Inferior parietal cortex (tissue), 1 donor: ENCODE measurements at regions not wholly inside any gene's neighbourhood (a gene's known extent, or its start where the extent isn't known, plus 50 kb on each side); places are given as distances from the start of the nearest gene placed in this dataset.
"Not testable (repeated sequence)": the region's sequence is repeated elsewhere in the genome, so short reads cannot be mapped to it uniquely, and the experiment has no call there.

ENCODE experiments used
- DNase-seq: peaks from one replicate; pipeline ENCODE4 v3.0.0-alpha.2; 2016; ENCODE audit errors: extremely low spot score

DNA sequence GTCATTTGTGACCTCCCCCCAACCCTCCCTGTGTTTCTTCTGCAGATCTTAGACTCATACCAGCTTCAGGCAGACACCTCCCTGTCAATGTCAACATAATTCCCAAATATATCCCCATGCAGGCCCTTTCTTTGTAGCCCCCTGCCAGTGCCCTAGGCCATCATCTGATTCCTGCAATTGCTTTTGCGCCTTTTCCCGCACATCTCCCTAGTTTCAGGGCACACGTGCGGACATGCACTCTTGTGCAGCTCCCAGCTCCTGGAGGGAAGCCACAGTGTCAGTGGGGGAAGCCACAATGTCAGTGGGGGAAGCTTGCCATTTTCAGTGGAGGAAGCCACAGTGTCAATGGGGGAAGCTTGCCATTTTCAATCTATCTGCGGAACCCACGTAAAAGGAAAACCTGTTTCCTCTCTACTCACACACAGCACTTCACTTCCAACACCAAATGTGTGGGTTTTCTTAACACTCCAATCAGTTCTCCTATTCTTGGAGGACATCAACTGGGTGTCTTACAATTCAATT, 256.4 kb downstream of the ACKR3 start:
- no peak for DNase-seq

DNA sequence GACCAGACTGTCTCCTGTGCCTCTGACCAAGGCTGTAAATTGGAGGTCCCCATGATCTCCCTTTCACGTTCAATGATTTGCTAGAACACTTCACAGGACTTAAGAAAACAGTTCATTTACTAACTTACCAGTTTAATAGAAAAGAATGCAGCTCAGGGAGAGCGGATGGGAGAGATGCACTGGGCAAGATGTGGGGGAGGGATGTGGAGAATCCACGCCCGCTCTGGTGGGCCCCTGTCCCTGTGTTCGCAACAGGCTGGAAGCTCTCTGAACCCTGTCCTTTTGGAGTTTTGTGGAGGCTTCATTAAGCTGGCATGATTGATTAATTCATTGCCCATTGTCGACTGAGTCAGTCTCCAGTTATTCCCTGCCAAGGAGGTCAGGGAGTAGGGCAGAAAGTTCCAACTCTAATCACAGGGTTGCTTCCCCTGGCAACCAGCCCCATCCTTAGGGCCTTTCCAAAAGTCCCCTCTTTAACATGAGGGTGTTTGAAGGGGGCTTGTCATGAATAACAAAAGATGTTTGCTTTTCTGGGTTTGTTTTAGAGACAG, 257.1 kb downstream of the ACKR3 start:
- DNase-seq = no peak

DNA sequence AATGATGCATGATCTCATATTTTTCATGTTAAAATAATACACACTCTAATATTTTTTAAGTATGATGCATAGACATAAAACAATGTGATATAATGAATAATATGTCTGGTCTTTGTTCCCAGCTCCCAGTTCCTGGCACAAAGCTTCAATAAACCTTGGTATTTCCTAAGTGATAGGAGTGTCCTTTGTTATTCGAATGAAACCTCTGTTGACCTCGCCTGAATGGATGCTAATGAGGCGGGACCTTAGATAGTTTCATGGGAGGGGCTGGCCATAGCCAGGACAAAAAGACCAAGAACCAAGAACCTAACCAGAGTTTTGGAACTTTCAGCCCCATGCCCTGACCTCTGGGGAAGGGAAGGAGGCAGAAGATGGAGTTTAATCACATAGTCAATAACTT, 257.7 kb upstream of the COPS8 start:
- no peak for DNase-seq

DNA sequence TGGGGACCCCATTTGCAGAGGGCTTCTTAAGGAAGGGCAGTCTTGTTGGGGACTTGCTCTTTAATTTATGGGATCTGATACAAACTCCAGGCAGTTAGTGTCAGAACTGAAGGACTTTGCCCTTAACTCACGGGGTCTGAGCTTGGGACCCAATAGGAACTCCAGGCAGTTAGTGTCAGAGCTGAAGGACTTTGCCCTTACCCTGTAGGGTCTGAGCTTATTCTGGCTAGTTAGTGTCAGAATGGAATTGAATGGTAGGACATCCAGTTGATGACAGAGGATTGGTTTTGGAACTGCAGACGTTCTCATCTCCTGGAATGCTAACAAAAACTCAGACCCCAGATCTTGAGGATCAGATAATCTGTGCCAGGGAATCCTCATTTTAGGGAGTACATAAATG, 256.9 kb upstream of the COPS8 start:
- no peak for DNase-seq

DNA sequence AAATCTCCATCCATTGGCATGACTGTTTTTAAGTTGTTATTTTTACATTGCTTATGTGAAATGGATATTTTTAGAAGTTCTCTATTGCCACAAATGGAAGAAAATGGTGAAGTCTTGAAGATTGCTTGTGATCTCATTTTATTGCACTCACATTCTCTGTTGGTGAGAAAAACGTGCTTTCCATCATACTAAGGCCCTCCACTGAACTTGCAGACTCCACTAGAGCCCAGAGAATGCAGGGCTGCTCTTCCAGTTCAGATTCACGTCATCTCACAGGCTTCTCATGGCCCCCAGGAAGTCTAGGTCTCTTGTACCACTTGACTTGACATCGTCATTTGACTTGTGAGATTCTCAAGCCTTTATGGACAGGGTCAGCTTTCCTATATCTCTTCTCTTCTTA, 254.8 kb upstream of the COPS8 start:
- no peak for DNase-seq

DNA sequence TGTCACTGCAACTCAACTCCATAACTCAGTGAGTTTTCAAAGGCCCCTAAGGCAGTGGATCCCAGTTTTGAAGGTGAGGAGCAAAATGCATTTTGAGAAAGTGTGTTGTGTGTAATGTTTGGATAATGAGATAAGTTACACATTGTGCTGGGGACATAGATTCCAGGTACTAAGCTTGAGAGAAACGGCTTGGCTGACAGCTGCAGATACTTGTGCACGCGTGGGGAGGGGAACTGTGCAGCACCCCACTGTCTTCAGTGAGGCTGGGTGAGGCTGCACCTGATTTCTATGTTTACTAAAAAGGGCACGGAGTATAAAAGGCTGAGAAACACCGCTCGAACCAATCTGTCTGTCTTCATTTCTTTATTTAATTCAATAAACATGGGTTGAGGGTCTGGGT, 254.0 kb upstream of the COPS8 start:
- no peak for DNase-seq

DNA sequence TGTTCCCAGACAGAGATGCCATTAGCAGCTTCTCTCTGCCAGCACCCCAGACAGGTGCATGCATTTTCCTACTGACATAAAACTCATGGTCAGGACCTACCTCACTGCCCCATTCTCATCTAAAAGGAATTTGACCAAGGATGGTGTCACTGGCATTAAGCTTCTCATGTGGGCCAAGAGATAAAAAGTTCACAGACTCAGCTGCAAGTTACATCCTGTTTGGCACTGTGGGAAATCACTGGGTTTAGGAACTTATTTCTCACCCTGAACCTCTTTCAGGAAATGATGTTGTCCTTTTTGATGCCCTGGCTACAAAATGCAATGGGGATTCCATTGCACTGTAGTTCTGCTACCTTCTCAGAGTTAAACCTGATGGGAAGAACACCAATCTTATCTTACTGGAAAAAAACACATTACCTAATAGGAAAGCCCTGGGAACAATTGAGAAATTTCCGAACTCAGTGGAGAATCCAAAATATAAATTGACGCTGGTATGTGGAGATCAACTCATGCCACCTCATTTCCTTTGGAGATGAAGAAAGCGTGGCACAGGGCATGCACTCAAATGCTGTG, 252.1 kb upstream of the COPS8 start:
- no peak for DNase-seq

DNA sequence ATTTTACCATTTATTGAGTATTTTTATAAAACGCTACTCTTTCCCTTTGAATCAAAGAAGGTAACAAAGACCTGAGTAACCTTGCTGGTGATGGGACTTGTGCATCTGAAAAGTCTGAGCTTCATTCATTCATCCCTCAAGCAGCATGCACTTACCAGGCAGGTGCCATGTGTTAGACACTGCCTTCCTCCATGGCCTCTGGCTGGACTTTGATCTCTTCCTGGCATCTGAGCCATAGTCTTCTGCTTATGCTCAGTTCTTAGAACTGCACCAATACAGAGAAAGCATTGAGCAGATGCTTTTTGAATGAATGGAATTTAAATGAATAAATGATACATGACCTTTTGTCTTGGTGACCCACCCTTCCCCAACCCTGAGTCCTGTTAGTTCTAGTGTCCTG, 251.4 kb upstream of the COPS8 start:
- no peak for DNase-seq

DNA sequence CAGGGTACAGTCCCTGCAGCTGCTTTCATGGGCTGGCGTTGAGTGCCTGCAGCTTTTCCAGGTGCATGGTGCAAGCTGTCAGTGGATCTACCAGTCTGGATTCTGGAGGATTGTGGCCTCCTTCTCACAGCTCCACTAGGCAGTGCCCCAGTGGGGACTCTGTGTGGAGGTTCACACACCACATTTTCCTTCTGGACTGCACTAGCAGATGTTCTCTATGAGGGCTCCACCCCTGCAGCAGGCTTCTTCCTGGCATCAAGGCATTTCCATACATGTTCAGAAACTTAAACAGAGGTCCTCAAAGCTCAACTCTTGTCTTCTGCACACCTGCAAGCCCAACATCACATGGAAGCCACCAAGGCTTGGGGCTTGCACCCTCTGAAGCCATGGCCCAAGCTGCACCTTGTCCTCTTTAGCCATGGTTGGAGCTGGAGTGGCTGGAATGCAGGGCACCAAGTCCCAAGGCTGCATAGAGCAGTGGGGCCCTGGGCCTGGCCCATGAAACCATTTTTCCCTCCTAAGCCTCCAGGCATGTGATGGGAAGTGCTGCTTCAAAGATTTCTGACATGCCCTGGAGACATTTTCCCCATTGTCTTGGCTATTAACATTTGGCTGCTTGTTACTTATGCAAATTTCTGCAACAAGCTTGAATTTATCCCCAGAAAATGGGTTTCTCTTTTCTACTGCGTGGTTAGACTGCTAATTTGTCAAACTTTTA, 250.2 kb upstream of the COPS8 start:
- DNase-seq = no peak

DNA sequence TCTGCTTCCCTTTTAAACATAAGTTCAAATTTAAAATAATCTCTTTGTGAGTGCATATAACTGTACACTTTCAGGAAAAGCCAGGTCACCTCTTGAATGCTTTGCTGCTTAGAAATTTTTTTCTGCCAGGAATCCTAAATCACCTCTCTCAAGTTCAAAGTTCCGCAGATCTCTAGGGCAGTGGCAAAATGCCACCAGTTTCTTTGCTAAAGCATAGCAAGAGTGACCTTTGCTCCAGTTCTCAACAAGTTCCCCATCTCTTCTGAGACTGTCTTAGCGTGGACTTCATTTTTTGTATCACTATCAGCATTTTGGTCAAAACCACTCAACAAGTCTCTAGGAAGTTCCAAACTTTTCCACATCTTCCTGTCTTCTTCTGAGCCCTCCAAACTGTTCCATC, 249.7 kb upstream of the COPS8 start:
- DNase-seq = not testable (repeated sequence)

DNA sequence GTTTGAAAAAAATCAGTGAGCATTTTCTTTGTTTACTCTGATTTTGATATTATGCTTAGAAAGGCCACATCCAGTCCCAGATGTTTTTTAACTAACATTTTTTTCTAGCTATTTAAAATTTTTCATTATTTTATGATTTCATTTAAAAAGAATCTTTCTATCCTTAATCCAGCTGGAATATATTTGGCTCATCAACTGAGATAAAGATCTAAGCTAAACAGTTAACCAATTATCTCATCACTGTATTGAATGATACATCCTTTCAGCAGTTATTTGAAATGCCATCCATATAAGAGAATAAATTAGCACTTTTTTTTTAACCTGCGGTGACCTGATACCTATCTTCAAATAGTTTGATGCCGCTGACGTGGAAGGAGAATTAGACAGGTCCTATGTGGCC, 245.5 kb upstream of the COPS8 start:
- DNase-seq = no peak

DNA sequence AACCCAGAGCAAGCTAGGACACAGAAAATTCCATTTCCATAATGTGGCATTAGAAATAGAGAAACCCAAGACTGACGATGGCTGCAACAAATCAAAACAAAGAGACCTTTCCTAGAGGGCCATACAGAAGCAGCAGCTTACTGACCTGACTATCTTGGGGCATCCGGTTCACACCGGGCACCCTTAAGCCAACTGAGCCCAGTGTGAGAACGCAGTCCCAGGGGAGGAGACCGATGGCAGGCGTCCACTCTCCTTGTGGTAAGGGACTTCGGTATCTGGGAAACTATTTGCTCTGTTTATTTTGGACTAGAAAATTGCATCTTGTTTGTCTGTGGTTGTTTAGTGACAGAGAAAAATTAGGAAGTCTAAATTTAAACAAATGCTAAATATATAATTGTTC, 244.8 kb upstream of the COPS8 start:
- no peak for DNase-seq

DNA sequence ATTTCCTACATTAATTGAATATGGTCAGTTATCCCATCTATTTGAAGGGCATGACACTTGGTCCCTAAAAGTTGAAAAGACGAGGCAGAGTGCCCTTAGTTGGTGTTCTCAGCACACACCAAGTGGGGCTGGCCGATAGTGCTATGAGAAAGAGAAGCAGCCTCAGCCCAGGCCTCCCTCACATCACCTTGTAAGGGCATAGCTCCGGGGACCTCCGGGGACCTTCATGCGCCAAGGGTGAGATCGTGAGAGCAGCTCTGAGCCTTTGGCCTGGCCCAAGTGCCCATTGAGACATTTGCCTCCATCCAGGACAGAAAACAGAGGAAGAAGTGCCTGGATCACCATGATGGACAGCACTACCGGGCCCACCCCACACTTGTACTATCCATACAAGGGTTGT, 244.3 kb upstream of the COPS8 start:
- DNase-seq = no peak

DNA sequence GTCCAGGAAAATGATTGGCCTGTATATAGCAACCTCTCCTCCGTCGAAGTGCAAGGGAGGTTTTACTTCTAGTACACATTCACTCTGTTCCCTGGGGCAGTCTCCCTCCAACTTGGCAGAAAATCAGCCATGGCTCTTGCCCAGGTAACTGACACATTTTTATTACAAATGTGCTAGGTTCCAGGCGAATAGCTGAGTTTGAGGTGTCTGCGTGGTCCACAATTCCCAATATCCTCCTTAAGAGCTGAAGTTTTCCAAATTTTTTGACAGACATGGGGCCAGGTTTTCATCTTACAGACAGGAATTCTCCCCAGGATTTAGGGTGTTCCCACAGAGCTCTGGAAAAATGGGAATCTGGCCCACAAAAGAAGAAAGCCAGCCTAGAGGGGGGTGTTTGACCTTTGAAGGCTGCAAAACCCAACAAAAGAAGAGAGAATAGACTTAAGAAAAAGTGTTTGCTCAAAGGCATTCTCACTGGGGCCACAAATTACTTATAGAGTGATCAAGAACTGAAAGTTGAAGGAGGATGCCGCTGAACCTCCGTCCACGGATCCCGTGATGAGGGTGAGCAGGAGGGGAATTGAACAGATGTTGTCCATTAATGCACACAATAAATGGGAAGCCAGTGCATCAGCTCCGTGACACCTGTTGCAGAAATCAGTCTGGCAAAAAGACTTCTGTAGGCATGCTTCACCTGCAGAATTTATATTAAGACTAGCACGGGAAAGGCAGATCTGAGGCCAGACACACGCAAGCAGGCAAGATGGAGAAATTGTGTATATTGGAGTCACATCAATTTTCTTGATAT, 242.3 kb upstream of the COPS8 start:
- DNase-seq = no peak

DNA sequence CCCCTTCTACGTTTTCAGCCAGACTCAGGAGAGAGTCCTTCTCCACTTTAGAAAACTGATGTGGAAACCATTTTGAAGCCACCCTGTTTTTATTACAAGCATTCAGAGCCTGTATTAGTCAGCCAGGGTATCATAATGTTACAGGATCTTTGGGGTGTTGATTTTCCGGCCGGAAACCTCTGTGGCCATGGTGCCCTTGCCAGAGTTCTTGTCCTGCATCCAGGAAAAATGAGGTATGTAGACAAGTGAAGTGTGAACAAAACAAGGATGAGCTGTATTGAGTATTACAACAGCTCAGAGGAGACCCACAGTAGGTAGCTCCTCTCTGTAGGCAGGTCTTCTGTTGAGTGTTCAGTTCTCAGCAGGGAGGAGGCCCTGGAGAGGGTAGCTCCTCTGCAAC, 241.0 kb upstream of the COPS8 start:
- no peak for DNase-seq

DNA sequence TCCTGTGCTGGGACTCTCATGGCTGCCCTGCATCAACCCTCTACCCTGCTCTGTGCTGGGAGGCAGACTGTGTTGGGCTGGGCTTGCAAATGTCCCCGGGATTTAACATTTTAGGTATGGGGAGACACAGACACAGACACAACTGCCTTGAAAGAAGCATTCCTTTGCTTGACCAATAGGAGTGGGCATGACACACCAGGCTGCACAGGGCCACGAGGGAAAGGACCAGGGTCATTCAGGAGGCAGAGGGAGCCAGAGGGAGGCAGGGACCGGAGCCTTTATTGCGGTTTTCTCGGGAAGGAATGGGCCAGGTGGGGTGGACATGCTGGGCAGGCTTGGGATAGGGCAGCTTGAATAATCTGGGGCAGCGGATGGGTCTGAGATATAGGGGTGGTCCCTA, 238.7 kb upstream of the COPS8 start:
- no peak for DNase-seq

DNA sequence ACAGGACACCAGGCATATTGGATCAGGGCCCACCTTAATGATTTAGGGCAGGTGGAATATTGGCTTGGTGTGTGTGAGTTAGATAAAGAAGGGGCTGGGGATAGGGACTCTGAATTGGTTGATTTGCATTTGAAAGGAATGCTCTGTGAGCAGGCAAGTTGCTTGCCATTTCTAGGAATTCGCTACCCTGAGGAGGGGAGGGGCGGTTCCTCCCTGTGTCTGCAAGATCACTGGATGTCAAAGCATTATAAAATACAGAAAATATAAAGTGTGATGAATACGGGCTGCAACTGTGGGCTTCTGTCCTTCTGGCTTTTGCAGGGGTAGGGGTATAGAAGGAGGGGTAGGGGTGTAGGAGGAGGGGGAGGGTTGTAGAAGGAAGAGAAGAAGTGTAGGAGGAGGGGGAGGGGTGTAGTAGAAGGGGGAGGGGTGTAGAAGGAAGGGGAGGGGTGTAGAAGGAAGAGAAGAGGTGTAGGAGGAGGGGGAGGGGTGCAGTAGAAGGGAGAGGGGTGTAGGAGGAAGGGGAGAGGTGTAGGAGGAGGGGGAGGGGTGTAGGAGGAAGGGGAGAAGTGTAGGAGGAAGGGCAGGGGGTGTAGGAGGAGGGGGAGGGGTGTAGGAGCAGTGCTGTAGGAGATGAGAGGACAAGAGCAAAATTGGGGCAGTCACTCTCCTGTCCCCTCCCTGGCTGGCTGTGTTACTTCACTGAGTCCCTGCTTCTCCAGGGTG, 238.0 kb upstream of the COPS8 start:
- no peak for DNase-seq

DNA sequence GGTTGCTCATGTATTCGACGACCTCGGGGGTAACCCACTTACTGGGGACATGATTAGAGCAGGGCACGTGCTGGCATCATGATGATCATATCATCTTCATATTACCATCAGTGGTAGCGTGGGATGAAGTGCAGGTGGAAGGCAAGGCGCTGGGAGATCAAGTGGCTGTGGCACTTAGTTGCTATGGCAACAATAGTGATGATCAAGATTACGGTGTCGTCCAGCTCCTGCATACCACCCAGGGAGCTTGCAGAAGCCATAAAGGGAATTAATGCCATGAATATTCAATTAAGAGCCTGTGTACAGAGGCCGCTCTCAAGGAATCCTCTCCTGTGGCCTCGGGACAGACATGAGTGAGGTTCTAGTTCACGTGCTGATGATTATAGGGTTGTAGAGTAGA, 237.2 kb upstream of the COPS8 start:
- no peak for DNase-seq

DNA sequence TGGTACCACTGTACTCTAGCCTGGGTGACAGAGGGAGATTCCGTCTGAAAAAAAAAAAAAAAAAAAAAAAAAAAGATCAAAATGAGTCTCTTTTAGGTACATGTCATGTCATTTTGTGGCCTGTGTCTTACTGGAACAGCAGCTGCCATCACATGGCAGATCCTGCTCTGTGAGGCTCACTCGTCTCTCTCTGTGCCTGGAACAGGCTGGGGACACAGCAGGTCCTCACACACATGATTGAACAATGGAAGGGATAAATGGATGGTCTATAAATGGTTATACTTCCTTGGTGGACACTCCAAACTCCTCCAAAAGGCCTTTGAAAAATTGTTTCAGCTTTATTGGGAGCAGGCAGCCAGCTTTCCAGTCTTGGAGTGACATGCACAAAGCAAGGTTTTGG, 236.2 kb upstream of the COPS8 start:
- no peak for DNase-seq

DNA sequence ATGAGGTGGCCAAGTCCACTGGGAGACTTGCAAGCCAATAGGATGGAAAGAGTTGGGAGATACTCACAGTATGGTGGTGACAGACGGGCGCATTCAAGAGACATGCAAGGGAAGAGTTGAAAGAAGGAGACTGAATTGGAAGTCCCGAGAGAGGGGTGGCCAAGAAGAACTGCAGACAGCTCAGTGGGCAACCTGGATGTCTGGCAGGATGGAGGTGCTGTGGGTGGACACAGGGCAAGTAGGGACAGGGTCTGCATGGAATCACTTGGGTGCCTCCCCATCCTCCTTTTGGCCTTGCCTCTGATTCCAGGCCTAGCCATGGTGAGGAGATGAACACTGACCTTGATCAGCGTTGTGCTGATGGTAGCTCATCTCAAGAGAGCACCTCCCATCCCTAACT, 235.7 kb upstream of the COPS8 start:
- no peak for DNase-seq

DNA sequence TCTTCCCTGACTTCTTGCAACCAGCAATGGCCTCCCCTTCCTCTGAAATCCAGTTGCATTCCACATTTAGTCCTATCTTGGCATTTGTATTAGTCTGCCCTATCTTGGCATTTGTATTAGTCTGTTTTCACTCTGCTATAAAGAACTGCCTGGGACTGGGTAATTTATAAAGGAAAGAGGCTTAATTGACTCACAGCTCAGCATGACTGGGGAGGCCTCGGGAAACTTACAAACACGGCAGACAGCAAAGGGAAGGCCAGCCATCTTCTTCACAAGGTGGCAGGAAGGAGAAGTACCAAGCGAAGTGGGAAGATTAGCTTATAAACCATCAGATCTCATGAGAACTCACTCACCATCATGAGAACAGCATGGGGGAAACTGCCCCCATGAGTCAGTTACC, 234.5 kb upstream of the COPS8 start:
- no peak for DNase-seq
